ENCODE measurements at regions not wholly inside any gene's neighbourhood (a gene's known extent, or its start where the extent isn't known, plus 50 kb on each side); places are given as distances from the start of the nearest gene placed in this dataset.
A peak's percentile ranks its signal among the peaks of the same experiment; 100 is the strongest.

DNA sequence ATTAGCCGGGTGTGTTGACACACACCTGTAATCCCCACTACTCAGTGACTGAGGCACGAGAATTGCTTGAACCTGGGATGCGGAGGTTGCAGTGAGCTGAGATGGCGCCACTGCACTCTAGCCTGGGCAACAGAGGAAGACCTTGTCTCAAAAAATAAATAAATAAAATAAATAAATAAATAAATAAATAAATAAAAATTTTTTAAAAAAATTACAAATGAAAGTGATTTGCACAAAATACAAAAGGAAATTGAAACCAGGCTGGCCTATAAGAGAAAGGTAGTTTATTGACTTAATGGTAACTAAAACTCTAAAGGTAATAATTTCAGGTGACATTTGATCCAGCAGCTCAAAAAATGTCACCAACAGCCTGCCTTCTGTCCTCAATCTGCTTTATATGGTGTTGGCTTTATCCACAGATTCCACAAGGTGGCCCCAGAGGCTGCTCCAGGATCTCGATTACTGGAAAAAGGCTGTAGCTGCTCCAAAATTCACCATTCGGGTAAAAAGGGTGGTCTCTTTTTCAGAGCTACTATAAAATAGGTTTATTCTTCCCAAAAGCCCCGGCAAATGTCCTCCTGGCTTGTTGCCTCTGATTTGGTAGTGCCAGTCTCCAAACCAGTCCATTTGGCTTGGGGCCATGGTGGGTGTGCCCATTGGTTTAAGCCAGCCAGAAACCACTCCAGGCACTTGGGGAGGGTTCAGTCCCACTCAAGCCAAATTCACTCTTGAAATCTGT is 61.4 kb upstream of the TRIM2 start:
- DNase-seq, result peak; percentile 65

GRCh38 chr4:153143527-153144348 is 60.5 kb upstream of the TRIM2 start:
- DNase-seq, result no peak

DNA sequence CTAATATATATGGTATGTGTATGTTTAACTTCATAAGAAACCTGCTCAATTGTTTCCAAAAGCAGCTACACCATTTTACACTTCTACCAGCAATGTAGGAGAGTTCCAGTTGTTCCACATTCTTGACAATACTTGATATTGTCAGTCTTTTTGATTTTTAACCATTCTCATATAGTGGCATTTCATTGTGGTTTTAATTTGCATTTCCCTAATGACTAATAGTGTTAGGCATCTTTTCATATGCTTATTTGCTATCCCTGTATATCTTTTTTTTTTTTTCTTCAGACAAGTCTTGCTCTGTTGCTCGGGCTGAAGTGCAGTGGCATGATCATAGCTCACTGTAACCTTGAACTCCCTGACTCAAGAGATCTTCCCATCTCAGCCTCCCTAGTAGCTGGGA is 58.2 kb upstream of the TRIM2 start:
- DNase-seq, result no peak

GRCh38 chr4:153146961-153147360 is 57.3 kb upstream of the TRIM2 start:
- no peak for DNase-seq

GRCh38 chr4:153148791-153149190 is 55.5 kb upstream of the TRIM2 start:
- DNase-seq, result no peak

- DNase-seq, result no peak
Observed at GRCh38 chr4:153151535-153152455, 52.4 kb upstream of the TRIM2 start.

GRCh38 chr4:153152501-153153338 is 51.5 kb upstream of the TRIM2 start:
- no peak for DNase-seq

DNA sequence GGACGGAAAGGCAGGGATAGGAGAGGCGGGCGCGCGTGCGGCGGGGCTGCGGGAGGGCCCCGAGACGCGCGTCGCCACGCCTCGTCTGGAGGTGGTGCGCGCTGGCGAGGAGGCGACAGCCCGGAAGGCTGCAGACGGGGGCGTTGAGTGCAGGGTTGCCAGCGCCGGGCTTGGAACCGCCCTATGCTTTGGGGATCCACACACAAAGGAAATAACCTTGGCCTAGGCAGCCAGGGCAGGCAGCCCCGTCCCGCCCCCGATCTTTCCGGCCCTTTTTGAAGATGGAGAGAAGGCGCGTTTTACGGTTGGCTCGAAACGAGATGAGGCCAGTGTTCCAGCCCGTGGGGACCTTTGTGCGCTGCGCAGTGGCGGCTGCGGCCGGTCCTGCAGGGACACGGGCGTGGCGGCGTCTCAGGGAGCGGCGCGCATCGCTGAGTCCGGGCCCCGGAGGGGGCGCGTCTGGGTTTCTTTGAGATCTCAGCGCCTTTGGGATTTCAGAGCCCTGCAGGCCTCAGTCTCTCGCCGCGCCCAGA is 50.8 kb upstream of the TRIM2 start:
- no peak for DNase-seq

DNA sequence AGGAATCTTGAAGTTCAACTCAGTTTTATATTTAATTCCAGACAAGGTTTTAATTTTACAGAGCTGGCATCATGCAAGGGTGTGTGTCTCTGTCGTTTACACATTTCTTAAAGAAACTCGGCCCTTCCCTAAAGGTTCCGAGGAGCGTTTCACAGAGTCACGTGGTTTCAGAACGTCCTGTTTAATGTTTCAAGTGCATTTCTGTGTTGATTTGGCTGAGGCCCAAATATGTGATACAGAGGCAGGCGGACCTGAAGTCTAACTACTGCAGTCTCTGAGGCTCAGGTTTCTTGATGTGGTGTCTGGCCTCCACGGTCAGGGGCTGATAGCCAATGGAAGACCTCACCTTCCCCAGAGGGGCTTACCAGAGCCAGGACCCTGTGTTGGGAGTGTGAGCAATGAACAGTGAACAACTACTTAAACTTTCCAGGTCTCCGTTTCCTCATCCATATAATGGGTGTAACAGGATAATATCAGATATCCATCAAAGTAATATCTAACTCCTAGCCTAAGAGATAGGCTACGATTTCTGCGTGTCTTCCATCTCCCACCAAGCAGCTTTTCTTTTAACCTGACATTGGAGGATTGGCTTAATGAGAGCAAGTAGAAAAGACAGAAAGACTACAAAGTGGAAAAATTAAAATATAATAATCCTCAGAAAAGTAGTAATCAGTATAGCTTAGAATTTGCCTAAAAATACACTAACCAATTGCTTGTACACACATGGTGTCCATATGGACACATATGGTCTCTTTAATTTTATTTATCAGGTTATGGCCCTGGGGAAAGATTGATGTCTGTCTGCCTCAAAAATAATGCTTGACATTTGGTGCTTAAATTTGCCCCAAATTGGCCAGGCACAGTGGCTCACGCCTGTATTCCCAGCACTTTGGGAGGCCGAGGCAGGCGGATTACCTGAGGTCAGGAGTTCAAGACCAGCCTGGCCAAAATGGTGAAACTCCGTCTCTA is 50.0 kb upstream of the TRIM2 start:
- peak; percentile 37 for DNase-seq
